IPS DF 6.9 (cell line): ENCODE measurements at regions not wholly inside any gene's neighbourhood (a gene's known extent, or its start where the extent isn't known, plus 50 kb on each side); places are given as distances from the start of the nearest gene placed in this dataset.

Experiments used
- DNase-seq: peaks from one replicate; pipeline ENCODE4 v3.0.0-alpha.2; 2013; ENCODE audit warnings: low read depth, low spot score
- H3K27ac ChIP-seq: one replicate; pipeline ENCODE4 v1.5.1; 2013; ENCODE audit warnings: low read length, control low read depth
- H3K27me3 ChIP-seq: 2 replicates; pipeline ENCODE4 v1.6.1; 2013; ENCODE audit warnings: mild to moderate bottlenecking, low read length; ENCODE audit not compliant: control insufficient read depth, insufficient read depth
- H3K36me3 ChIP-seq: 2 replicates; pipeline ENCODE4 v1.6.1; 2013; ENCODE audit warnings: low read length; ENCODE audit not compliant: control insufficient read depth, insufficient read depth
- H3K4me1 ChIP-seq: 2 replicates; pipeline ENCODE4 v1.6.1; 2013; ENCODE audit warnings: low read length; ENCODE audit not compliant: control insufficient read depth, insufficient read depth
- H3K4me3 ChIP-seq: 2 replicates; pipeline ENCODE4 v1.5.1; 2013; ENCODE audit warnings: mild to moderate bottlenecking, low read length
- H3K9me3 ChIP-seq: 2 replicates; pipeline ENCODE4 v1.6.1; 2013; ENCODE audit warnings: low read length, inconsistent platforms; ENCODE audit not compliant: control insufficient read depth, insufficient read depth
- WGBS: extraction: QIAGEN DNeasy Blood & Tissue Kit; methylation state at CpG from one replicate; pipeline ENCODE4 v1.1.7; 2013; ENCODE audit warnings: mixed read lengths, missing lambda C conversion rate; ENCODE audit not compliant: insufficient read length, insufficient coverage; 5-methylcytosine and 5-hydroxymethylcytosine counted together

DNA sequence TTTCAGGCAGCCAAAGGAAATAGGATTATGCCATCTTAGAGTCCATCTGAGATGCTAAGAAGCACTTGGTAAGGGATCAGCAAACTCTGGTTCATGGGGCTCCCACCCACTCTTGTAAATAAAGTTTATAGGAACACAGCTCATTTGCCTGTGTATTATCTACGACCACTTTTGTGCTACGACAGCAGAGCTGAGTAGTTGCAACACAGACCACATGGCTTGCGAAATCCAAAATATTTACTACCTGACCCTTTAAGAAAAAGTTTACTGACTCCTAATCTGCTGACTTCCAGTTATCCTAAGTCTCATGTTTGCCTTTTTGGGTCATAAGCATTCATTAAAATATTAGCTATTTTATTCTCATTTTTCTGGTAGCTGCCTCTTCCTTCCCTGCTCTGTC is 859.0 kb downstream of the QKI start:
- WGBS: no CpG with 5 or more reads among the region's 3 CpGs
- Histone ChIP-seq H3K27me3 (no peaks in the 10 kb centered on the region), H3K27ac (no peak overlapping the region), H3K4me1 (no peaks in the 10 kb centered on the region; the same call in 1 of the 2 replicates), H3K9me3 (no peaks in the 10 kb centered on the region), H3K36me3 (no peaks in the 10 kb centered on the region), H3K4me3 (no peak overlapping the region)
- DNase-seq: no peak

GRCh38 chr6:164266851-164267250 is 852.3 kb downstream of the QKI start:
- WGBS: no CpG with 5 or more reads among the region's 3 CpGs
- DNase-seq: no peak
- Histone ChIP-seq H3K36me3 (no peaks in the 10 kb centered on the region), H3K4me1 (no peaks in the 10 kb centered on the region), H3K4me3 (no peak overlapping the region), H3K27me3 (no peaks in the 10 kb centered on the region), H3K9me3 (no peaks in the 10 kb centered on the region), H3K27ac (no peak overlapping the region)

GRCh38 chr6:164262348-164262747 is 847.8 kb downstream of the QKI start:
- no CpG with 5 or more reads among the region's 5 CpGs for WGBS
- Histone ChIP-seq H3K36me3 (no peaks in the 10 kb centered on the region), H3K4me1 (no peaks in the 10 kb centered on the region), H3K4me3 (no peak overlapping the region), H3K27me3 (no peaks in the 10 kb centered on the region), H3K9me3 (no peaks in the 10 kb centered on the region), H3K27ac (no peak overlapping the region)
- no peak for DNase-seq

- WGBS: no CpG with 5 or more reads among the region's 3 CpGs
- no peaks in the 10 kb centered on the region for H3K36me3 ChIP-seq
Observed at GRCh38 chr6:164258421-164258820, 843.9 kb downstream of the QKI start.

GRCh38 chr6:164252948-164253347 is 838.4 kb downstream of the QKI start:
- Histone ChIP-seq H3K4me3 (no peak overlapping the region), H3K27me3 (no peaks in the 10 kb centered on the region), H3K9me3 (no peaks in the 10 kb centered on the region), H3K36me3 (no peaks in the 10 kb centered on the region), H3K4me1 (peaks cover 2% of the 10 kb centered on the region; the same call in 1 of the 2 replicates), H3K27ac (no peak overlapping the region)
- DNase-seq: no peak
- no CpG with 5 or more reads among the region's 3 CpGs for WGBS

More at GRCh38 chr6:164258421-164258820, 843.9 kb downstream of the QKI start:
- DNase-seq: no peak
- Histone ChIP-seq H3K27me3 (no peaks in the 10 kb centered on the region), H3K9me3 (no peaks in the 10 kb centered on the region), H3K4me1 (no peaks in the 10 kb centered on the region), H3K4me3 (no peak overlapping the region), H3K27ac (no peak overlapping the region)

DNA sequence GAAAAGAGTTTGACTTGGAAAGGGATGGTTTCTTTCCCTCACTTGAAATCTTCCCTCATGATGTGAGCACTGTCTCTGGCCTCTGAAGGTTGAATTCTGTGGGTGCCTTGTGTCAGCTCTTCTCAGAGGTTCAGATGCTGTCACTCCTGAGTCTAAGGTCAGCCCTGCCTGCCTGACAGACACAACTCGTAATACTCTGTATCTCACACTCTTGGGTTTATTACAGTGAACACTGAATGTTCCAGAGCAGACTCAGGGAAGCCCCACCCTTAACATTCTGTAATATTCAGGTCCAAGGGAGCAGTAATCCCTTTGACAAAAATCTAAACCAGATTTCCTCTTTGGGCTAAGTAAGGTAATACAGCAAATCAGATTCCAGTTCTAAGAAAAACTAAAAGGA is 837.8 kb downstream of the QKI start:
- WGBS: no CpG with 5 or more reads among the region's 1 CpG
- H3K4me1 ChIP-seq: peaks cover 2% of the 10 kb centered on the region; the same call in 1 of the 2 replicates
- no peaks in the 10 kb centered on the region for H3K9me3 ChIP-seq
- no peak for DNase-seq
- no peak overlapping the region for H3K4me3 ChIP-seq
- H3K27me3 ChIP-seq: no peaks in the 10 kb centered on the region
- no peak overlapping the region for H3K27ac ChIP-seq
- no peaks in the 10 kb centered on the region for H3K36me3 ChIP-seq

GRCh38 chr6:164247106-164247505 is 832.6 kb downstream of the QKI start:
- no peak overlapping the region for H3K27ac ChIP-seq
- no peaks in the 10 kb centered on the region for H3K27me3 ChIP-seq
- WGBS: no CpG with 5 or more reads among the region's 7 CpGs

DNA sequence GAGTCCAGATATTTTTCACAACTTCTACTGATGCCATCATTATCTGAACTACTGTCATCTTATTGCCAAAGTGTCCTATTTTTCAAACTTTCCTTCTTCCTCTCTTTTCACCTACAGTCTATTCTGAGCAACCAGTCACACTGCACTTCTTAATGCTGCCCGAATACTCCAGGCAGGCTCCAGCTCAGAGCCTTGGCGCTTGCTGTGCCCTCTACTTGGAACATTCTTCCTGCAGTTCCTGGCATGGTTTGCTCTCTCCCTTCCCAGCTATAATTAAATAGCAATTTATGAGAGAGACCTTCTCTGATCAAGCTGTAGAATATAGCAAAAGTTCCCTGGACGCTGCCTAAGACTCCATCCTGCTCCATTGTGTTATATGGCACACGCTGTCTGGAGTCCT is 831.6 kb downstream of the QKI start:
- no peaks in the 10 kb centered on the region for H3K36me3 ChIP-seq
- WGBS: no CpG with 5 or more reads among the region's 4 CpGs

More at GRCh38 chr6:164247106-164247505, 832.6 kb downstream of the QKI start:
- H3K9me3 ChIP-seq: no peaks in the 10 kb centered on the region
- H3K36me3 ChIP-seq: no peaks in the 10 kb centered on the region
- no peak overlapping the region for H3K4me3 ChIP-seq
- H3K4me1 ChIP-seq: peaks cover 2% of the 10 kb centered on the region; the same call in 1 of the 2 replicates
- no peak for DNase-seq

DNA sequence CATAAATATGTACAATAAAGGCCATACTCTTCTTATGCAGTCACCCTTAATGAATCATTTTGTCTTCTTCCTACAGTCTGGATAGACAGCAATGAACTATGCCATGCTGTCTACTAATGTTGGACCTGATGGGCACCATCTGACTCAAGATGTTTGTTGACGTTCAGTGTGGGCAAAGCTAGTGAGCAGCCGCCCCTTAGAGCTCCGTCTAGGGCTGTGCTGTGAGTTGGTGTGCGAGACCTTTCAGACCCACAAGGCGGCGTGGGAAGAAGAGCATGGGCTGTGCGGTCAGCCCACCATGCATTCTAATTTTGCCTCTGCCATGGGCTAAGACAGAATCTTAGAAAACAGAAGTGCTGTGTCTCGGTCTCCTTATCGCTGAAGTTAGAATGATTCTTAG is 829.4 kb downstream of the QKI start:
- no peak for DNase-seq
- Histone ChIP-seq H3K9me3 (no peaks in the 10 kb centered on the region), H3K4me1 (no peaks in the 10 kb centered on the region), H3K27me3 (no peaks in the 10 kb centered on the region), H3K27ac (no peak overlapping the region), H3K4me3 (no peak overlapping the region), H3K36me3 (no peaks in the 10 kb centered on the region)
- WGBS: no CpG with 5 or more reads among the region's 9 CpGs

More for the DNA sequence above, 831.6 kb downstream of the QKI start:
- H3K4me3 ChIP-seq: no peak overlapping the region
- H3K9me3 ChIP-seq: no peaks in the 10 kb centered on the region
- no peaks in the 10 kb centered on the region for H3K27me3 ChIP-seq
- DNase-seq: no peak
- H3K4me1 ChIP-seq: no peaks in the 10 kb centered on the region
- no peak overlapping the region for H3K27ac ChIP-seq

DNA sequence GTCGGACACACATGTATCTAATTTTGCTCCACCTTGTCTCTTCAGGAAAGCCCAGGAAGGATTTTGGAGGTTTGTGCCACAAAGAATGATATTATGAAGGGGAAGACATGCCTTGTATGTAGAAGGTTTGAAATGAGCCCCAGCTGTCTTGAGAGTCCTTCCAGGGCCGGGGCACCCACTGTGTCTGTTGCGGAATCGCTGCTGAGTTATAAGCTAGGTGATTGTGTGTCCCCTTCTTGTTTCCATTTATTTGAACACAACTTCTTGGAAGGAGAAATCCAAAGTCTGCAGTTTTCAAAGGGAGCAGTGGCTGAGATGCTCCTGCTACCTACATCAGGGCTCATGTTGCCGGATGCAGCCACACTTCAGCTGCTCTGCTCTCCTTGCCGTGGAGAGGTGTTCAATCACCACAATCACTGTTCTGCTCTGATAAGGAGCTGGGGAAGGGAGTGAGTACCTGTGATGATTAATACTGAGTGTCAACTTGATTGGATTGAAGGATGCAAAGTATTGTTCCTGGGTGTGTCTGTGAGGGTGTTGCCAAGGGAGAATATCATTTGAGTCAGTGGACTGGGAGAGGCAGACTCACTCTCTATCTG is 828.6 kb downstream of the QKI start:
- Histone ChIP-seq H3K27ac (no peak overlapping the region), H3K4me1 (no peaks in the 10 kb centered on the region), H3K36me3 (no peaks in the 10 kb centered on the region), H3K27me3 (no peaks in the 10 kb centered on the region), H3K9me3 (no peaks in the 10 kb centered on the region), H3K4me3 (no peak overlapping the region)
- no peak for DNase-seq
- WGBS: no CpG with 5 or more reads among the region's 6 CpGs

DNA sequence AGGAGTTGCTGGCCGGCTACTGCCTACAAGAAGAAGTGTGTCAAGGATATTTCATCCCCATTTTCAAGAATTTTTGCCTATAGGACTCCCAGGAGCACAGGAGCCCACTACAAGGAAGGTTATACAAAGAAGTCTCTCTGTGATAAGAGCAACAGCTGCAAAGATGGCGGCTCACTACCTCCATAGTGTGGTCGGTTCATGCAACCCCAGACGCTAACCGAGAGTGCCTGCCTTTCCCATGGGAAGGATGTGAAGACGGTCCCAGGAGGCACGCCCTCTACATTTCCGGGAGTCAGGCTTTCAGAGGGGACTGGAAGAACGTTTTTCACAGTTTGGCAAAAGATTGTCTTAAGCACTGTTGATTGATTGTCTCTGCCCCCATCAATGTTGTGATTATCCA is 816.3 kb downstream of the QKI start:
- no CpG with 5 or more reads among the region's 9 CpGs for WGBS
- Histone ChIP-seq H3K27me3 (no peaks in the 10 kb centered on the region), H3K9me3 (no peaks in the 10 kb centered on the region), H3K4me1 (no peaks in the 10 kb centered on the region), H3K27ac (no peak overlapping the region), H3K4me3 (no peak overlapping the region), H3K36me3 (no peaks in the 10 kb centered on the region)
- no peak for DNase-seq
